SU-DHL-6 (cell line): ENCODE measurements at regions not wholly inside any gene's neighbourhood (a gene's known extent, or its start where the extent isn't known, plus 50 kb on each side); places are given as distances from the start of the nearest gene placed in this dataset.

Experiments used
- H2AFZ ChIP-seq: fragments of 200-600 bp; sonication (generic); 2 replicates; pipeline ENCODE4 v1.6.1; 2014; ENCODE audit warnings: low read depth, mild to moderate bottlenecking, moderate library complexity, mixed read lengths, antibody characterized with exemption, low read length; ENCODE audit not compliant: severe bottlenecking
- H3F3A ChIP-seq: fragments of 200-600 bp; shearing (Covaris generic); 2 replicates; pipeline ENCODE4 v1.6.0; 2016; ENCODE audit warnings: antibody characterized with exemption, mild to moderate bottlenecking; ENCODE audit not compliant: insufficient read depth
- H3K27ac ChIP-seq: fragments of 200-600 bp; sonication (generic); 2 replicates; pipeline ENCODE4 v1.5.1; 2016; ENCODE audit warnings: low read depth, mild to moderate bottlenecking, low read length, moderate library complexity, mixed read lengths
- H3K27me3 ChIP-seq: fragments of 200-600 bp; sonication (generic), shearing (Covaris generic); 2 replicates; pipeline ENCODE4 v1.6.0; 2014; ENCODE audit warnings: mild to moderate bottlenecking, low read length
- H3K36me3 ChIP-seq: fragments of 200-600 bp; sonication (generic); 2 replicates; pipeline ENCODE4 v1.6.1; 2014; ENCODE audit warnings: mild to moderate bottlenecking, low read length, mixed read lengths
- H3K4me2 ChIP-seq: fragments of 300-600, 200-600 bp; shearing (Covaris generic), sonication (generic); 2 replicates; pipeline ENCODE4 v1.6.0; 2014; ENCODE audit warnings: low read length, low read depth, mild to moderate bottlenecking; ENCODE audit not compliant: poor library complexity, severe bottlenecking
- H3K4me3 ChIP-seq: fragments of 200-600 bp; sonication (generic); 2 replicates; pipeline ENCODE4 v1.5.1; 2014; ENCODE audit warnings: antibody characterized with exemption, low read length, mild to moderate bottlenecking, mixed read lengths; ENCODE audit not compliant: insufficient read depth, poor library complexity, severe bottlenecking
- H3K79me2 ChIP-seq: fragments of 200-600 bp; sonication (generic); 2 replicates; pipeline ENCODE4 v1.6.1; 2014; ENCODE audit warnings: mild to moderate bottlenecking, low read length, moderate library complexity; ENCODE audit not compliant: insufficient read depth
- H3K9ac ChIP-seq: fragments of 200-600 bp; sonication (generic); 2 replicates; pipeline ENCODE4 v1.7.0; 2014; ENCODE audit warnings: mild to moderate bottlenecking, low read length
- H3K9me2 ChIP-seq: fragments of 200-600 bp; sonication (generic); replicated peaks from 2 replicates; pipeline ENCODE4 v1.6.1; 2014; ENCODE audit warnings: low read length; ENCODE audit not compliant: insufficient read depth
- H3K9me3 ChIP-seq: fragments of 200-600 bp; sonication (generic); 2 replicates; pipeline ENCODE4 v1.6.1; 2014; ENCODE audit warnings: low read length, mixed read lengths; ENCODE audit not compliant: insufficient read depth
- H4K20me1 ChIP-seq: fragments of 200-600 bp; sonication (generic); 2 replicates; pipeline ENCODE4 v1.6.1; 2014; ENCODE audit warnings: low read depth, mild to moderate bottlenecking, antibody characterized with exemption, low read length, moderate library complexity, mixed read lengths
- CTCF ChIP-seq: fragments of 200-600 bp; sonication (generic); IDR thresholded peaks from one replicate; pipeline ENCODE4 v1.5.1; 2017; ENCODE audit warnings: antibody characterized with exemption, mild to moderate bottlenecking, low read length, moderate library complexity; ENCODE audit not compliant: insufficient read depth, poor library complexity, severe bottlenecking
- EZH2phosphoT487 ChIP-seq: fragments of 200-600 bp; sonication (generic), shearing (Covaris generic); conservative IDR thresholded peaks from 2 replicates; pipeline ENCODE4 v1.6.1; 2018; ENCODE audit warnings: mild to moderate bottlenecking, antibody characterized with exemption, low read length, moderate library complexity, mixed read lengths

- H4K20me1 ChIP-seq, result no peaks in the 10 kb centered on the region
- TF ChIP-seq CTCF (no peak), EZH2phosphoT487 (no peak)
- no peak overlapping the region for H3K4me2 ChIP-seq
- H3K4me3 ChIP-seq, result no peak overlapping the region
- H3K9me3 ChIP-seq, result no peaks in the 10 kb centered on the region
- H3K36me3 ChIP-seq, result no peaks in the 10 kb centered on the region
- no peak overlapping the region for H3K9ac ChIP-seq
- no peaks in the 10 kb centered on the region for H3K9me2 ChIP-seq
- H3F3A ChIP-seq, result no peaks in the 10 kb centered on the region
- H3K27ac ChIP-seq, result no peak overlapping the region
- H2AFZ ChIP-seq, result no peak overlapping the region
- no peaks in the 10 kb centered on the region for H3K79me2 ChIP-seq
- H3K27me3 ChIP-seq, result no peaks in the 10 kb centered on the region
These were observed 334.8 kb upstream of the ZNF462 start for GRCh38 chr9:106528158-106528557.

GRCh38 chr9:106529616-106530015 lies 333.4 kb upstream of the ZNF462 start:
- Histone ChIP-seq H3K27ac (no peak overlapping the region), H3K79me2 (no peaks in the 10 kb centered on the region), H3K9ac (no peak overlapping the region), H3F3A (no peaks in the 10 kb centered on the region), H3K4me3 (no peak overlapping the region), H3K36me3 (no peaks in the 10 kb centered on the region), H4K20me1 (no peaks in the 10 kb centered on the region), H2AFZ (no peak overlapping the region), H3K4me2 (no peak overlapping the region), H3K9me2 (no peaks in the 10 kb centered on the region), H3K27me3 (no peaks in the 10 kb centered on the region), H3K9me3 (no peaks in the 10 kb centered on the region)
- TF ChIP-seq EZH2phosphoT487 (no peak), CTCF (no peak)

GRCh38 chr9:106531491-106531890 lies 331.5 kb upstream of the ZNF462 start:
- no peaks in the 10 kb centered on the region for H3K9me3 ChIP-seq
- no peaks in the 10 kb centered on the region for H3F3A ChIP-seq
- TF ChIP-seq CTCF (no peak), EZH2phosphoT487 (no peak)
- H3K4me2 ChIP-seq, result no peak overlapping the region
- H3K4me3 ChIP-seq, result no peak overlapping the region
- H3K9ac ChIP-seq, result no peak overlapping the region
- no peaks in the 10 kb centered on the region for H3K79me2 ChIP-seq
- no peaks in the 10 kb centered on the region for H3K27me3 ChIP-seq
- H3K9me2 ChIP-seq, result no peaks in the 10 kb centered on the region
- no peaks in the 10 kb centered on the region for H4K20me1 ChIP-seq
- H3K27ac ChIP-seq, result no peak overlapping the region
- H2AFZ ChIP-seq, result no peak overlapping the region
- no peaks in the 10 kb centered on the region for H3K36me3 ChIP-seq
